H1 (cell line): ENCODE measurements at regions not wholly inside any gene's neighbourhood (a gene's known extent, or its start where the extent isn't known, plus 50 kb on each side); places are given as distances from the start of the nearest gene placed in this dataset.

Experiments
- CTCF ChIA-PET: fragments of 300-600 bp; sonication (Branson Sonifier 250); formaldehyde crosslinking; loops from one replicate; lab custom pipeline; 2021; ENCODE audit not compliant: partially characterized antibody; lab: Charles Lee
- POLR2A ChIA-PET: fragments of 300-600 bp; sonication (Branson Sonifier 250); formaldehyde crosslinking; loops from one replicate; lab custom pipeline; 2021; ENCODE audit warnings: inconsistent platforms; ENCODE audit not compliant: partially characterized antibody; lab: Charles Lee
- DNase-seq, 2 experiments: peaks; one replicate each; pipeline versions ENCODE4 v3.0.0 to v3.0.0-alpha.2; 2010 to 2022; ENCODE audit warnings: low spot score in 2 of 2, low read depth in 1 of 2, mixed read lengths in 1 of 2
- FAIRE-seq: peaks from 2 replicates; lab custom pipeline; 2011; peaks lifted over from hg19 to GRCh38; lab: Jason Lieb, UNC
- H2AFZ ChIP-seq: 2 replicates; pipeline ENCODE4 v1.8.1; 2012; ENCODE audit warnings: low read length, inconsistent platforms
- H2AK5ac ChIP-seq: 2 replicates; pipeline ENCODE4 v1.6.1; 2013; ENCODE audit warnings: low read depth, low read length
- H2BK120ac ChIP-seq: replicated peaks from 2 replicates; pipeline ENCODE3; 2013; ENCODE audit warnings: low read depth, low read length, inconsistent platforms
- H2BK12ac ChIP-seq: 2 replicates; pipeline ENCODE4 v1.6.1; 2013; ENCODE audit warnings: low read depth, low read length
- H2BK15ac ChIP-seq: 2 replicates; pipeline ENCODE4 v1.6.1; 2013; ENCODE audit warnings: low read length
- H2BK20ac ChIP-seq: 2 replicates; pipeline ENCODE4 v1.6.1; 2013; ENCODE audit warnings: low read length
- H2BK5ac ChIP-seq: 2 replicates; pipeline ENCODE4 v1.6.1; 2013; ENCODE audit warnings: low read depth, low read length
- H3K14ac ChIP-seq: 2 replicates; pipeline ENCODE4 v1.6.1; 2013; ENCODE audit warnings: inconsistent platforms; ENCODE audit not compliant: insufficient read length
- H3K18ac ChIP-seq: 2 replicates; pipeline ENCODE4 v1.6.1; 2013; ENCODE audit warnings: low read length; ENCODE audit errors: extremely low read depth
- H3K23ac ChIP-seq: 2 replicates; pipeline ENCODE4 v1.6.1; 2013; ENCODE audit warnings: inconsistent platforms; ENCODE audit not compliant: insufficient read length
- H3K23me2 ChIP-seq: 2 replicates; pipeline ENCODE4 v1.6.1; 2013; ENCODE audit warnings: low read depth, low read length
- H3K27ac ChIP-seq: 2 replicates; pipeline ENCODE4 v1.6.1; 2011; ENCODE audit warnings: low read depth, low read length, inconsistent platforms
- H3K27me3 ChIP-seq, 4 experiments: replicated peaks in 1 of 4; 1 replicate in 1 of 4; 2 replicates in 3 of 4; pipeline versions ENCODE4 v1.6.1 to v1.8.1; 2011 to 2013; ENCODE audit warnings: low read length in 3 of 4, mild to moderate bottlenecking in 3 of 4, inconsistent platforms in 2 of 4, mixed read lengths in 2 of 4, moderate library complexity in 1 of 4; ENCODE audit not compliant: control insufficient read depth in 3 of 4, insufficient read depth in 3 of 4; ENCODE audit errors: extremely low read depth in 1 of 4
- H3K36me3 ChIP-seq, 4 experiments: 2 replicates each; pipeline versions ENCODE4 v1.6.1 to v1.8.1; 2011 to 2013; ENCODE audit warnings: mild to moderate bottlenecking in 4 of 4, low read length in 3 of 4, moderate library complexity in 2 of 4, control low read depth in 1 of 4, inconsistent platforms in 1 of 4; ENCODE audit not compliant: insufficient read depth in 4 of 4, control insufficient read depth in 2 of 4
- H3K4ac ChIP-seq: replicated peaks from 2 replicates; pipeline ENCODE3; 2013; ENCODE audit warnings: low read length, low read depth, mixed read lengths, inconsistent platforms; ENCODE audit not compliant: insufficient read length
- H3K4me1 ChIP-seq, 4 experiments: replicated peaks in 1 of 4; 1 replicate in 1 of 4; 2 replicates in 3 of 4; pipeline versions ENCODE4 v1.6.1 to v1.8.1; 2011 to 2013; ENCODE audit warnings: low read length in 3 of 4, inconsistent platforms in 2 of 4, mixed read lengths in 1 of 4; ENCODE audit not compliant: insufficient read depth in 4 of 4, control insufficient read depth in 3 of 4
- H3K4me2 ChIP-seq, 2 experiments: 2 replicates each; pipeline versions ENCODE4 v1.6.1 to v1.8.1; 2011 to 2013; ENCODE audit warnings: low read depth in 2 of 2, low read length in 2 of 2, control low read depth in 1 of 2, inconsistent platforms in 1 of 2, mild to moderate bottlenecking in 1 of 2; ENCODE audit not compliant: insufficient read depth in 1 of 2
- H3K4me3 ChIP-seq, 4 experiments: fragments of 200-600, 300-600 bp in 1 of 4; sonication (generic), shearing (Covaris generic), sonication (Bioruptor Twin) in 1 of 4; 2 replicates each; pipeline versions ENCODE4 v1.5.1 to v1.8.1; 2011 to 2016; ENCODE audit warnings: low read length in 4 of 4, low read depth in 3 of 4, control low read depth in 2 of 4, inconsistent platforms in 2 of 4, mild to moderate bottlenecking in 2 of 4, mixed read lengths in 1 of 4, moderate library complexity in 1 of 4; ENCODE audit not compliant: insufficient read depth in 2 of 4; ENCODE audit errors: extremely low read depth in 1 of 4
- H3K56ac ChIP-seq: replicated peaks from 2 replicates; pipeline ENCODE3; 2013; ENCODE audit warnings: low read depth, mild to moderate bottlenecking, mixed read lengths, low read length, inconsistent platforms; ENCODE audit not compliant: insufficient read length
- H3K79me1 ChIP-seq: 2 replicates; pipeline ENCODE4 v1.6.1; 2013; ENCODE audit warnings: low read depth, low read length, control low read depth
- H3K79me2 ChIP-seq, 2 experiments: 2 replicates each; pipeline versions ENCODE4 v1.6.1 to v1.8.1; 2012 to 2013; ENCODE audit warnings: low read length in 2 of 2, mild to moderate bottlenecking in 2 of 2, inconsistent platforms in 1 of 2; ENCODE audit not compliant: insufficient read depth in 2 of 2, control insufficient read depth in 1 of 2
- H3K9ac ChIP-seq, 4 experiments: replicated peaks in 1 of 4; 1 replicate in 1 of 4; 2 replicates in 3 of 4; pipeline versions ENCODE4 v1.6.1 to v1.8.1; 2011 to 2013; ENCODE audit warnings: low read depth in 3 of 4, low read length in 3 of 4, control low read depth in 2 of 4, mild to moderate bottlenecking in 2 of 4, moderate library complexity in 2 of 4, inconsistent platforms in 1 of 4; ENCODE audit errors: extremely low read depth in 1 of 4
- H3K9me3 ChIP-seq, 2 experiments: 2 replicates each; pipeline versions ENCODE4 v1.6.1 to v1.8.1; 2012 to 2013; ENCODE audit warnings: mild to moderate bottlenecking in 2 of 2, moderate library complexity in 2 of 2, control low read depth in 1 of 2, inconsistent platforms in 1 of 2, low read depth in 1 of 2, low read length in 1 of 2, mixed read lengths in 1 of 2; ENCODE audit not compliant: insufficient read depth in 2 of 2
- H4K20me1 ChIP-seq, 2 experiments: replicated peaks in 1 of 2; 2 replicates each; pipeline versions ENCODE3 to v1.8.1; 2011 to 2013; ENCODE audit warnings: inconsistent platforms in 2 of 2, low read length in 2 of 2, mild to moderate bottlenecking in 1 of 2; ENCODE audit not compliant: insufficient read depth in 2 of 2, control insufficient read depth in 1 of 2
- H4K5ac ChIP-seq: 2 replicates; pipeline ENCODE4 v1.6.1; 2013; ENCODE audit warnings: low read length, low read depth, mixed read lengths, inconsistent platforms; ENCODE audit not compliant: insufficient read length
- H4K8ac ChIP-seq: 2 replicates; pipeline ENCODE4 v1.8.0; 2013; ENCODE audit warnings: mild to moderate bottlenecking, moderate library complexity, low read length, inconsistent platforms; ENCODE audit not compliant: insufficient read depth; ENCODE audit errors: extremely low read depth
- H4K91ac ChIP-seq: replicated peaks from 2 replicates; pipeline ENCODE3; 2013; ENCODE audit warnings: low read length, mixed read lengths, inconsistent platforms; ENCODE audit not compliant: insufficient read length
- ASH2L ChIP-seq: fragments of 200-600, 300-600 bp; sonication (generic); IDR thresholded peaks from one replicate; pipeline ENCODE4 v1.7.1; 2017; ENCODE audit warnings: low read length
- RAD21 ChIP-seq, 2 experiments: IDR thresholded peaks in 1 of 2; conservative IDR thresholded peaks in 1 of 2; 2 replicates each; pipeline ENCODE4 v1.6.1; 2011; ENCODE audit warnings: low read depth in 2 of 2, low read length in 2 of 2, improper control_type of control experiment in 1 of 2, inconsistent platforms in 1 of 2, mild to moderate bottlenecking in 1 of 2, moderate library complexity in 1 of 2
- SIX5 ChIP-seq: IDR thresholded peaks from 2 replicates; pipeline ENCODE4 v1.6.1; 2011; ENCODE audit warnings: mild to moderate bottlenecking, low read depth, low read length
- WGBS, 2 experiments: shearing (Covaris generic) in 1 of 2; methylation state at CpG; one replicate each; pipeline versions ENCODE4 v1.1.6 to v1.1.7; 2013 to 2015; ENCODE audit warnings: low lambda C conversion rate in 2 of 2, mixed read lengths in 2 of 2, inconsistent platforms in 1 of 2, low coverage in 1 of 2, missing lambda C conversion rate in 1 of 2; ENCODE audit not compliant: insufficient replicate concordance in 2 of 2, insufficient coverage in 1 of 2, insufficient read length in 1 of 2; ENCODE audit errors: extremely low coverage in 1 of 2, missing lambda C conversion rate in 1 of 2; 5-methylcytosine and 5-hydroxymethylcytosine counted together
- TF ChIP-seq, protein P1 (sequence below): IDR thresholded peaks from 2 replicates; pipeline ENCODE4 v1.6.1; 2012; ENCODE audit warnings: inconsistent platforms

DNA sequence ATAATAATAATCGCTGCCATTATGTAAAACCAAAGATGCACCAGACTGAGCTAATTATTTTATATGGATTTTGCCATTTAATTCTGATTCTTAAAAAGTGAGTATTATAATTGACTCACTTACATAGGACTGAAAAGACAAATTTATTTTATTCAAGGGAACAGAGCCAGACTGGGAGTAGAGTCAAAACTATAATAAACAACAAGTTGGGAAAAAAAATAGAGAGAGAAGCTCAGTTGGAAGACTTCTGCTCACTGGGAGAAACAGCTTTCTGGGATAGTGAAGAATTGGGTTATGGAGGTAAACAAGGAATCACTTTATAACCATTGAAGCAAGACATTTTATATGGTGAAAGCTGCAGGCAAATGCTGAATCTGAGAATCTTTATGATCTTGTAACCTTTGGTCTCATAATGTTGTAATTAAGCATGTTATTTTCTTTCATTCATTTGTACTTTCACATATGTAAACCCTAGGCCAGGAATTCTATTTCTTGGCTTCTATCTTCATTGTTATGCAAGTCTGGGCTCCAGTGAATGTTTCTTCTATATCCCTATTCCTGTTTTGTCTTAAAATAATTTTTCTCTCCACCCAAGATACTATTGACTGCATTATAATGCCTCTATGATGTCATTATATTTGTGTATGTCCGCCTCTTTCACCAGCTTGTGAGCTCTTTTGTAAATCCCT lies 725.3 kb upstream of the CCDC179 start:
- no peak for DNase-seq
- no peaks in the 10 kb centered on the region for H3K4me1 ChIP-seq
- H3K56ac ChIP-seq = no peak overlapping the region
- H4K91ac ChIP-seq = no peak overlapping the region
- no peak overlapping the region for H3K4me3 ChIP-seq
- H3K79me1 ChIP-seq = no peaks in the 10 kb centered on the region
- H3K79me2 ChIP-seq = no peaks in the 10 kb centered on the region
- no peak overlapping the region for H3K14ac ChIP-seq
- H4K5ac ChIP-seq = no peak overlapping the region
- H3K27me3 ChIP-seq = no peaks in the 10 kb centered on the region
- H4K20me1 ChIP-seq = no peaks in the 10 kb centered on the region
- ChIA-PET POLR2A (no interaction called here), CTCF (no interaction called here)
- 87% methylated on average over 2 of the region's 2 CpGs; no CpG with 5 or more reads in 1 of the 2 experiments for WGBS, 2 experiments
- H2BK15ac ChIP-seq = no peak overlapping the region
- no peak overlapping the region for H3K4ac ChIP-seq
- H3K23ac ChIP-seq = no peak overlapping the region
- FAIRE-seq = no peak
- no peak for TF ChIP-seq RAD21 (IDR thresholded peaks at IDR 0.05 in 1 of 2, conservative IDR thresholded peaks at IDR 0.05 in 1 of 2; ENCODE audit: low read depth in 2 of 2, low read length in 2 of 2)
- TF ChIP-seq, protein P1, sequence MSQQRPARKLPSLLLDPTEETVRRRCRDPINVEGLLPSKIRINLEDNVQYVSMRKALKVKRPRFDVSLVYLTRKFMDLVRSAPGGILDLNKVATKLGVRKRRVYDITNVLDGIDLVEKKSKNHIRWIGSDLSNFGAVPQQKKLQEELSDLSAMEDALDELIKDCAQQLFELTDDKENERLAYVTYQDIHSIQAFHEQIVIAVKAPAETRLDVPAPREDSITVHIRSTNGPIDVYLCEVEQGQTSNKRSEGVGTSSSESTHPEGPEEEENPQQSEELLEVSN = no peak
- TF ChIP-seq ASH2L = no peak
- no peak for TF ChIP-seq SIX5
- H3K9me3 ChIP-seq = peaks cover 0 to 2% of the 10 kb centered on the region in 2 experiments; a peak in 1 of 4 replicates
- no peak overlapping the region for H2BK20ac ChIP-seq
- no peak overlapping the region for H2AFZ ChIP-seq
- H3K9ac ChIP-seq = no peak overlapping the region
- no peak overlapping the region for H2BK120ac ChIP-seq
- H4K8ac ChIP-seq = no peak overlapping the region
- no peak overlapping the region for H3K27ac ChIP-seq
- H3K23me2 ChIP-seq = no peaks in the 10 kb centered on the region
- no peak overlapping the region for H2AK5ac ChIP-seq
- no peak overlapping the region for H3K18ac ChIP-seq
- no peak overlapping the region for H2BK5ac ChIP-seq
- H2BK12ac ChIP-seq = no peak overlapping the region
- no peak overlapping the region for H3K4me2 ChIP-seq
- H3K36me3 ChIP-seq = no peaks in the 10 kb centered on the region
